A549 (cell line): ENCODE measurements at regions not wholly inside any gene's neighbourhood (a gene's known extent, or its start where the extent isn't known, plus 50 kb on each side); places are given as distances from the start of the nearest gene placed in this dataset.

Experiments used
- ATAC-seq, 2 experiments: fragments of 200-7000 bp in 1 of 2; fragments of >200 bp in 1 of 2; cut with Nextera tagmentation in 1 of 2; cut with Tn5 transposase in 1 of 2; 3 replicates each; pipeline versions ENCODE4 v1.8.0 to v1.9.1; 2018 to 2020; ENCODE audit warnings: mild to moderate bottlenecking in 1 of 2, moderate library complexity in 1 of 2
- CTCF ChIA-PET: fragments of 300-600 bp; sonication (Branson Sonifier 250); formaldehyde crosslinking; extraction: SDS; loops from one replicate; lab custom pipeline; 2021; ENCODE audit warnings: antibody characterized with exemption, inconsistent platforms; lab: Yijun Ruan, JAX
- POLR2A ChIA-PET: fragments of 350-600 bp; formaldehyde crosslinking; extraction: SDS; loops from one replicate; lab custom pipeline; 2021; ENCODE audit warnings: antibody characterized with exemption, inconsistent platforms; lab: Yijun Ruan, JAX
- DNase-seq, 2 experiments: peaks; one replicate each; pipeline versions ENCODE4 v3.0.0 to v3.0.0-alpha.2; 2011 to 2016; ENCODE audit warnings: low read depth in 1 of 2, low spot score in 1 of 2
- FAIRE-seq: peaks from 2 replicates; lab custom pipeline; 2011; peaks lifted over from hg19 to GRCh38; lab: Jason Lieb, UNC
- H3K27ac ChIP-seq, 2 experiments: fragments of >200 bp; sonication (Bioruptor Twin); formaldehyde crosslinking; 3 replicates each; pipeline ENCODE4 v1.5.1; 2016 to 2017
- H3K4me1 ChIP-seq: fragments of >200 bp; sonication (Bioruptor Twin); formaldehyde crosslinking; 3 replicates; pipeline ENCODE4 v1.6.1; 2016
- H3K4me2 ChIP-seq: fragments of >200 bp; sonication (Bioruptor Twin); formaldehyde crosslinking; 3 replicates; pipeline ENCODE4 v1.6.1; 2016
- H3K4me3 ChIP-seq: fragments of >200 bp; sonication (Bioruptor Twin); formaldehyde crosslinking; 3 replicates; pipeline ENCODE4 v1.5.1; 2016
- H3K9me3 ChIP-seq: fragments of >200 bp; sonication (Bioruptor Twin); formaldehyde crosslinking; 3 replicates; pipeline ENCODE4 v1.6.1; 2016
- CBX2 ChIP-seq: fragments of 200-600 bp; sonication (generic); IDR thresholded peaks from 2 replicates; pipeline ENCODE4 v1.6.1; 2016; ENCODE audit warnings: low read depth, mild to moderate bottlenecking, borderline replicate concordance
- CHD2 ChIP-seq: fragments of 150-350 bp; IDR thresholded peaks from 2 replicates; pipeline ENCODE4 v1.6.1; 2014; ENCODE audit warnings: low read length; ENCODE audit not compliant: partially characterized antibody
- EHMT2 ChIP-seq: fragments of 200-600 bp; sonication (generic); IDR thresholded peaks from 2 replicates; pipeline ENCODE4 v1.6.1; 2016; ENCODE audit warnings: antibody characterized with exemption, low read depth, mild to moderate bottlenecking, moderate library complexity
- FOSL2 ChIP-seq, 2 experiments: fragments of 450-650 bp in 1 of 2; fragments of >200 bp in 1 of 2; sonication (Bioruptor Twin) in 1 of 2; formaldehyde crosslinking; IDR thresholded peaks; 2 replicates each; pipeline versions ENCODE4 v1.5.0 to v1.6.1; 2016 to 2020; ENCODE audit warnings: mild to moderate bottlenecking in 1 of 2, moderate library complexity in 1 of 2
- FOXS1 ChIP-seq: fragments of 250-450 bp; sonication (Bioruptor Pico); IDR thresholded peaks from 2 replicates; pipeline ENCODE4 v1.5.0; 2020; ENCODE audit warnings: mild to moderate bottlenecking, moderate library complexity
- GATA3 ChIP-seq: IDR thresholded peaks from 2 replicates; pipeline ENCODE4 v1.6.1; 2012; ENCODE audit warnings: borderline replicate concordance
- MYC ChIP-seq: IDR thresholded peaks from 2 replicates; pipeline ENCODE4 v1.6.1; 2012; ENCODE audit warnings: mild to moderate bottlenecking, inconsistent platforms, low read length, improper control_type of control experiment, borderline replicate concordance
- NPAS2 ChIP-seq: fragments of 250-450 bp; sonication (Bioruptor Pico); IDR thresholded peaks from 2 replicates; pipeline ENCODE4 v1.8.0; 2022; ENCODE audit warnings: mild to moderate bottlenecking, moderate library complexity, borderline replicate concordance
- POLR2A ChIP-seq: IDR thresholded peaks from 2 replicates; pipeline ENCODE4 v1.6.1; 2012; ENCODE audit warnings: mild to moderate bottlenecking, low read length
- RFX5 ChIP-seq: fragments of 450-650 bp; IDR thresholded peaks from 2 replicates; pipeline ENCODE4 v1.7.1; 2014; ENCODE audit warnings: antibody characterized with exemption, mild to moderate bottlenecking, moderate library complexity
- RNF2 ChIP-seq: fragments of 200-600 bp; sonication (generic); IDR thresholded peaks from 2 replicates; pipeline ENCODE4 v1.6.1; 2016; ENCODE audit warnings: low read depth, mild to moderate bottlenecking, antibody characterized with exemption, moderate library complexity, borderline replicate concordance
- SREBF2 ChIP-seq: fragments of 450-650 bp; IDR thresholded peaks from 2 replicates; pipeline ENCODE4 v1.6.1; 2014; ENCODE audit warnings: mild to moderate bottlenecking, moderate library complexity
- ZFP36 ChIP-seq: fragments of 450-650 bp; IDR thresholded peaks from 2 replicates; pipeline ENCODE4 v1.6.1; 2014; ENCODE audit warnings: borderline replicate concordance; ENCODE audit not compliant: partially characterized antibody
- ZNF302 ChIP-seq: fragments of 250-450 bp; sonication (Bioruptor Pico); IDR thresholded peaks from 2 replicates; pipeline ENCODE4 v1.9.0; 2021; ENCODE audit warnings: inconsistent platforms, mild to moderate bottlenecking, moderate library complexity
- ZSCAN20 ChIP-seq: fragments of 250-450 bp; sonication (Bioruptor Pico); IDR thresholded peaks from 2 replicates; pipeline ENCODE4 v1.8.0; 2022; ENCODE audit warnings: mild to moderate bottlenecking, moderate library complexity
- WGBS: methylation state at CpG from one replicate; pipeline ENCODE4 v1.1.6; 2017; ENCODE audit errors: missing lambda C conversion rate; 5-methylcytosine and 5-hydroxymethylcytosine counted together
- TF ChIP-seq, protein P1 (sequence below): fragments of 200-600 bp; sonication (generic); IDR thresholded peaks from 2 replicates; pipeline ENCODE4 v1.6.1; 2016; ENCODE audit warnings: antibody characterized with exemption, mild to moderate bottlenecking, moderate library complexity
- TF ChIP-seq, protein P2 (sequence below): fragments of 250-450 bp; sonication (Bioruptor Pico); IDR thresholded peaks from 2 replicates; pipeline ENCODE4 v1.5.0; 2021; ENCODE audit warnings: mild to moderate bottlenecking, moderate library complexity, borderline replicate concordance
- TF ChIP-seq, protein P3 (sequence below): fragments of >200 bp; sonication (Bioruptor Twin); formaldehyde crosslinking; IDR thresholded peaks from 2 replicates; pipeline ENCODE4 v1.6.1; 2016

DNA sequence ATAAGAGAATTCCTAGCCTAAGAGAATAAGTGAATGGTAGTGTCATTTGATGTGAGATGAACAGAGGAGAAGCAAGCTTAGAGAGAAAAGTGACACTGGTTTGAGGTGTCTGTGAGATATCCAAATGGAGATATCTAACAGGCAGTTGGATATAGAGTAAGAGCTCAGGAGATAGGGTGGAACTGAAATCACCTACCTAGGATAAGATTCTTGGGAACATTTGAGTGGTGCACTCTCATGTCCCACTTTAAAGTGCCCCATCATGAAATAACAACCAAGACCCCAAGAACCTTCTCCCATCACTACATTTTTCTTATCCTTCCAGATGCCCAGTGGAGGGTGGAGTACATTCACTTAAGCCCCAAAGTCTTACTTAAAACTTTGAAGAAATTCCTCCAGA lies 109.0 kb upstream of the MAFB start:
- H3K4me2 ChIP-seq = no peak overlapping the region
- H3K4me1 ChIP-seq = no peaks in the 10 kb centered on the region
- ChIA-PET CTCF (interaction anchor here (0.9 to 1.3 kb wide), 4 partner anchors 77 to 165 kb away, joined by 3 to 5 read pairs (median 4); no protein-coding TSS in a partner anchor), POLR2A (no interaction called here)
- no peak for DNase-seq
- no peak overlapping the region for H3K27ac ChIP-seq
- H3K9me3 ChIP-seq = no peaks in the 10 kb centered on the region
- no peak for TF ChIP-seq FOSL2 (IDR thresholded peaks at IDR 0.05)
- no peak for TF ChIP-seq FOSL2 (CRISPR knock-in tag; IDR thresholded peaks at IDR 0.05)
- no peak for TF ChIP-seq GATA3
- no peak for TF ChIP-seq ZFP36
- TF ChIP-seq EHMT2 = no peak
- TF ChIP-seq, protein P1, sequence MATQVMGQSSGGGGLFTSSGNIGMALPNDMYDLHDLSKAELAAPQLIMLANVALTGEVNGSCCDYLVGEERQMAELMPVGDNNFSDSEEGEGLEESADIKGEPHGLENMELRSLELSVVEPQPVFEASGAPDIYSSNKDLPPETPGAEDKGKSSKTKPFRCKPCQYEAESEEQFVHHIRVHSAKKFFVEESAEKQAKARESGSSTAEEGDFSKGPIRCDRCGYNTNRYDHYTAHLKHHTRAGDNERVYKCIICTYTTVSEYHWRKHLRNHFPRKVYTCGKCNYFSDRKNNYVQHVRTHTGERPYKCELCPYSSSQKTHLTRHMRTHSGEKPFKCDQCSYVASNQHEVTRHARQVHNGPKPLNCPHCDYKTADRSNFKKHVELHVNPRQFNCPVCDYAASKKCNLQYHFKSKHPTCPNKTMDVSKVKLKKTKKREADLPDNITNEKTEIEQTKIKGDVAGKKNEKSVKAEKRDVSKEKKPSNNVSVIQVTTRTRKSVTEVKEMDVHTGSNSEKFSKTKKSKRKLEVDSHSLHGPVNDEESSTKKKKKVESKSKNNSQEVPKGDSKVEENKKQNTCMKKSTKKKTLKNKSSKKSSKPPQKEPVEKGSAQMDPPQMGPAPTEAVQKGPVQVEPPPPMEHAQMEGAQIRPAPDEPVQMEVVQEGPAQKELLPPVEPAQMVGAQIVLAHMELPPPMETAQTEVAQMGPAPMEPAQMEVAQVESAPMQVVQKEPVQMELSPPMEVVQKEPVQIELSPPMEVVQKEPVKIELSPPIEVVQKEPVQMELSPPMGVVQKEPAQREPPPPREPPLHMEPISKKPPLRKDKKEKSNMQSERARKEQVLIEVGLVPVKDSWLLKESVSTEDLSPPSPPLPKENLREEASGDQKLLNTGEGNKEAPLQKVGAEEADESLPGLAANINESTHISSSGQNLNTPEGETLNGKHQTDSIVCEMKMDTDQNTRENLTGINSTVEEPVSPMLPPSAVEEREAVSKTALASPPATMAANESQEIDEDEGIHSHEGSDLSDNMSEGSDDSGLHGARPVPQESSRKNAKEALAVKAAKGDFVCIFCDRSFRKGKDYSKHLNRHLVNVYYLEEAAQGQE = no peak
- TF ChIP-seq, protein P2, sequence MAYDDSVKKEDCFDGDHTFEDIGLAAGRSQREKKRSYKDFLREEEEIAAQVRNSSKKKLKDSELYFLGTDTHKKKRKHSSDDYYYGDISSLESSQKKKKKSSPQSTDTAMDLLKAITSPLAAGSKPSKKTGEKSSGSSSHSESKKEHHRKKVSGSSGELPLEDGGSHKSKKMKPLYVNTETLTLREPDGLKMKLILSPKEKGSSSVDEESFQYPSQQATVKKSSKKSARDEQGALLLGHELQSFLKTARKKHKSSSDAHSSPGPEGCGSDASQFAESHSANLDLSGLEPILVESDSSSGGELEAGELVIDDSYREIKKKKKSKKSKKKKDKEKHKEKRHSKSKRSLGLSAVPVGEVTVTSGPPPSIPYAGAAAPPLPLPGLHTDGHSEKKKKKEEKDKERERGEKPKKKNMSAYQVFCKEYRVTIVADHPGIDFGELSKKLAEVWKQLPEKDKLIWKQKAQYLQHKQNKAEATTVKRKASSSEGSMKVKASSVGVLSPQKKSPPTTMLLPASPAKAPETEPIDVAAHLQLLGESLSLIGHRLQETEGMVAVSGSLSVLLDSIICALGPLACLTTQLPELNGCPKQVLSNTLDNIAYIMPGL (CRISPR knock-in tag) = no peak
- no peak for TF ChIP-seq SREBF2
- no peak for TF ChIP-seq ZSCAN20
- TF ChIP-seq FOXS1 (CRISPR knock-in tag) = no peak
- no peak for TF ChIP-seq RNF2
- TF ChIP-seq RFX5 = no peak
- no peak for TF ChIP-seq ZNF302 (CRISPR knock-in tag)
- ATAC-seq = no peak
- no peak for FAIRE-seq
- H3K4me3 ChIP-seq = no peak overlapping the region

DNA sequence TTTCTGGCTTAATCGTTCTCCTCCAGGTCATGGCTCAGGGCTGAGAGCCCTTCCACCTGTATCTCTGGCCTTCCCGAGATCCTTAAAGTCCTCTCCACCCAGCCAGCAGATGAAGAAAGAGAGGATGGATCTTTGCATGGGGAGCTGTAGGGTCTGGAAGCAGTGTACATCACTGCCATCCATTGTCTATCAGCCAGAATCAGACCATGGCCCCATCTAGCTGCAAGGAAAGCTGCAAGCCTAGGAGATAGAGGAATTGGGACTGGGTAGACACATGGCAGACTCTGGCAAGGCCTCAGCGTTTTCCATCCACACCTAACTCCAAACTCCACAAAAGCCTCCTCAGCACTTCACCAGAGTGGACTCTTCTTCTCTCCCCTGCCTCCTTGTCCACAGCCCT lies 113.8 kb upstream of the MAFB start:
- DNase-seq (no peak), FAIRE-seq (no peak), ATAC-seq (no peak)
- CTCF ChIA-PET = interaction anchor here (1.4 kb wide), 1 partner anchor 160 kb away, joined by 4 read pairs; no protein-coding TSS in a partner anchor
- no peaks in the 10 kb centered on the region for H3K4me1 ChIP-seq
- 0% methylated on average over 3 of the region's 3 CpGs for WGBS
- H3K4me2 ChIP-seq = no peak overlapping the region
- no peak overlapping the region for H3K27ac ChIP-seq
- TF ChIP-seq CHD2 (no peak), ZNF302 (CRISPR knock-in tag) (no peak), EHMT2 (no peak), MYC (no peak), POLR2A (no peak), SREBF2 (no peak), NPAS2 (CRISPR knock-in tag) (no peak), CBX2 (no peak)
- TF ChIP-seq, protein P2 (CRISPR knock-in tag) = no peak
- TF ChIP-seq, protein P3, sequence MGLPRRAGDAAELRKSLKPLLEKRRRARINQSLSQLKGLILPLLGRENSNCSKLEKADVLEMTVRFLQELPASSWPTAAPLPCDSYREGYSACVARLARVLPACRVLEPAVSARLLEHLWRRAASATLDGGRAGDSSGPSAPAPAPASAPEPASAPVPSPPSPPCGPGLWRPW = no peak
- no peaks in the 10 kb centered on the region for H3K9me3 ChIP-seq
- H3K4me3 ChIP-seq = no peak overlapping the region
- POLR2A ChIA-PET = no interaction called here
